Uterus (tissue), 3 donors: ENCODE measurements at regions not wholly inside any gene's neighbourhood (a gene's known extent, or its start where the extent isn't known, plus 50 kb on each side); places are given as distances from the start of the nearest gene placed in this dataset.

Experiments
- DNase-seq, 2 donors: peaks; one replicate each; pipeline ENCODE4 v3.0.0-alpha.2; 2019 to 2020
- H3K27ac ChIP-seq, 2 donors: fragments of 200-600 bp; sonication (generic); 1 replicate in 1 of 2; 2 replicates in 1 of 2; pipeline ENCODE4 v1.5.1; 2016 to 2018
- H3K27me3 ChIP-seq, 2 donors: fragments of 200-600 bp; sonication (generic); one replicate each; pipeline ENCODE4 v1.5.1; 2018 to 2019; ENCODE audit warnings: control low read depth in 1 of 2
- H3K36me3 ChIP-seq, 2 donors: fragments of 200-600 bp; sonication (generic); one replicate each; pipeline ENCODE4 v1.5.1; 2019; ENCODE audit warnings: control low read depth in 1 of 2
- H3K4me1 ChIP-seq, 2 donors: fragments of 200-600 bp; sonication (generic); one replicate each; pipeline ENCODE4 v1.5.1; 2018 to 2019; ENCODE audit warnings: control low read depth in 1 of 2
- H3K4me3 ChIP-seq, 2 donors: fragments of 200-600 bp; sonication (generic); 1 replicate in 1 of 2; 2 replicates in 1 of 2; pipeline ENCODE4 v1.5.1; 2018 to 2019; ENCODE audit warnings: mild to moderate bottlenecking in 1 of 2
- H3K9me3 ChIP-seq, 2 donors: fragments of 200-600 bp; sonication (generic); one replicate each; pipeline ENCODE4 v1.5.1; 2019; ENCODE audit warnings: control low read depth in 1 of 2
- CTCF ChIP-seq, 4 experiments: fragments of 200-600 bp in 2 of 4; fragments of 450-650 bp in 2 of 4; sonication (generic) in 2 of 4; IDR thresholded peaks; one replicate each; pipeline ENCODE4 v1.5.1; 2016 to 2019; ENCODE audit warnings: antibody characterized with exemption in 4 of 4, mild to moderate bottlenecking in 2 of 4, moderate library complexity in 1 of 4
- POLR2A ChIP-seq, 2 donors: fragments of 450-650 bp; IDR thresholded peaks; one replicate each; pipeline ENCODE4 v1.6.1; 2016; ENCODE audit warnings: antibody characterized with exemption in 2 of 2, mild to moderate bottlenecking in 1 of 2, moderate library complexity in 1 of 2
- intact Hi-C: fragments of 100-400 bp; cut with DNase I; formaldehyde crosslinking; loops from one replicate; pipeline ENCODE4 v1.15.1; 2023; ENCODE audit warnings: low total_unique reads
- donor health status: DM: yes; HTN: yes; CAD: no.

GRCh38 chr14:89651805-89652204 is 234.8 kb upstream of the FOXN3 start:
- Histone ChIP-seq H3K4me1 (no peaks in the 10 kb centered on the region), H3K27ac (no peak overlapping the region), H3K27me3 (no peaks in the 10 kb centered on the region), H3K4me3 (no peak overlapping the region), H3K36me3 (no peaks in the 10 kb centered on the region), H3K9me3 (no peaks in the 10 kb centered on the region)
- no peak for DNase-seq
- intact Hi-C loops, result no loop called here
- no peak for TF ChIP-seq CTCF (IDR thresholded peaks at IDR 0.05)
- TF ChIP-seq POLR2A (IDR thresholded peaks at IDR 0.05), result no peak

GRCh38 chr14:89650077-89650978 is 233.3 kb upstream of the FOXN3 start:
- Histone ChIP-seq H3K27me3 (no peaks in the 10 kb centered on the region), H3K4me1 (no peaks in the 10 kb centered on the region), H3K4me3 (no peak overlapping the region), H3K9me3 (no peaks in the 10 kb centered on the region), H3K27ac (no peak overlapping the region), H3K36me3 (no peaks in the 10 kb centered on the region)
- intact Hi-C loops, result no loop called here
- no peak for DNase-seq
- TF ChIP-seq POLR2A (IDR thresholded peaks at IDR 0.05) (no peak), CTCF (IDR thresholded peaks at IDR 0.05) (no peak)

DNA sequence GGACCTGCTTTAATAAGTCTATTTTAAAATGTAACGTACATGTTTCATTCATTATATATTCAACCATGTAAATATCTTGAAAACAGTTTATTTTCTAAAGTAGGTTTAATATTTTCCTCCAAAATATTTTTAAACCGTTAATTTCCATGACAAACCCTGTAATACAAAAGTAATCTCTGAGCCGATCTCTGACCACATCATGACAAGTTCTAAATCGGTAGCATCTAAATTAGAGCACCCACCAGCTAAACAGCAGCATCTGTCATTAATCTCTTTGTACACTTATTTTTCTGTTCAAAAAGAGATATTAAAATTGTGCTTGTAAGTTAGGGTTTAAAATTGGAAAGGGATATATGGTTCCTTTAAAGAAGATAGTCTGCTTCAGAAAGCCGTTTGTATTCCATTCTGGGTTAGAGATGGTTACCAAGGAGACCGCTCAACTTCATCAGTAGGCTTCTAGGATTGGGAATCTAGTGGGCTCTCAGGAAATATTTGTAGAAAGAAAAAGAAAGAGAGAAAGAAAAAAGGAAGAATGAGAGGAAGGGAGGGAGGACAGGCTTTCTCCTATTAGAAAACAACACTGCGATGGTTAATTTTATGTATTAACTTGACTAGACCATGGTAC is 232.5 kb upstream of the FOXN3 start:
- no peak for DNase-seq
- Histone ChIP-seq H3K9me3 (no peaks in the 10 kb centered on the region), H3K36me3 (no peaks in the 10 kb centered on the region), H3K4me3 (no peak overlapping the region), H3K27me3 (no peaks in the 10 kb centered on the region), H3K4me1 (no peaks in the 10 kb centered on the region), H3K27ac (no peak overlapping the region)
- no peak for TF ChIP-seq POLR2A (IDR thresholded peaks at IDR 0.05)
- no peak for TF ChIP-seq CTCF (IDR thresholded peaks at IDR 0.05)
- intact Hi-C loops, result no loop called here

GRCh38 chr14:89648924-89649323 is 231.9 kb upstream of the FOXN3 start:
- no peaks in the 10 kb centered on the region for H3K4me1 ChIP-seq
- H3K4me3 ChIP-seq, result no peak overlapping the region
- H3K36me3 ChIP-seq, result no peaks in the 10 kb centered on the region
- H3K27ac ChIP-seq, result no peak overlapping the region
- no peak for DNase-seq
- H3K27me3 ChIP-seq, result no peaks in the 10 kb centered on the region
- TF ChIP-seq CTCF (IDR thresholded peaks at IDR 0.05) (no peak), POLR2A (IDR thresholded peaks at IDR 0.05) (no peak)
- intact Hi-C loops, result no loop called here
- no peaks in the 10 kb centered on the region for H3K9me3 ChIP-seq

DNA sequence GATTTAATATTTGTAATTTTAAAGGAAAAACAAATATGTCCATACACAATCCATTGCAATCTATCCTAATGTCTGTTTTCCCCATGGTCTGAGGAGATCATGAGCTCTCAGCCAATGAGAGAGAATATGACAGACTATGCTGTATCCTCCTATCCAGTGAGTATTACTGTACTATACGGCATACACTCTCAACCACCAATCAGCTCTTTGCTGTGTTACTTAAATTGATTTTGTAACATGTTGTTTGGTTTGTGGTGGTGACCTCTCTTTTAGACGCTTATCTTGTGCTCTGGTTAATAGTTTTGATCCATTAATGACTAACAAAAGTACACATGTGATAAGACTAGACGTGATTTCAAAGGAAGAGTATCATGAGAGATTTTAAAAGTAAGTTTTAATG is 231.5 kb upstream of the FOXN3 start:
- H3K4me3 ChIP-seq, result no peak overlapping the region
- intact Hi-C loops, result no loop called here
- H3K9me3 ChIP-seq, result no peaks in the 10 kb centered on the region
- H3K4me1 ChIP-seq, result no peaks in the 10 kb centered on the region
- DNase-seq, result no peak
- TF ChIP-seq CTCF (IDR thresholded peaks at IDR 0.05) (no peak), POLR2A (IDR thresholded peaks at IDR 0.05) (no peak)
- H3K27me3 ChIP-seq, result no peaks in the 10 kb centered on the region
- no peaks in the 10 kb centered on the region for H3K36me3 ChIP-seq
- H3K27ac ChIP-seq, result no peak overlapping the region
